Gastroesophageal sphincter (tissue), 4 donors: ENCODE measurements at regions not wholly inside any gene's neighbourhood (a gene's known extent, or its start where the extent isn't known, plus 50 kb on each side); places are given as distances from the start of the nearest gene placed in this dataset.
"Not testable (repeated sequence)": the region's sequence is repeated elsewhere in the genome, so short reads cannot be mapped to it uniquely, and the experiment has no call there.

Experiments
- ATAC-seq: fragments of 150-250 bp; one replicate; pipeline ENCODE4 v1.9.1; 2016; ENCODE audit warnings: mild to moderate bottlenecking, moderate library complexity
- H3K27ac ChIP-seq, 4 donors: fragments of 200-600 bp; sonication (generic) in 3 of 4; 1 replicate in 3 of 4; 2 replicates in 1 of 4; pipeline ENCODE4 v1.5.1; 2016 to 2019
- H3K27me3 ChIP-seq: fragments of 200-600 bp; sonication (generic); one replicate; pipeline ENCODE4 v1.5.1; 2019
- H3K36me3 ChIP-seq, 2 donors: fragments of 200-600 bp; sonication (generic); one replicate each; pipeline ENCODE4 v1.5.1; 2019; ENCODE audit warnings: control low read depth in 1 of 2
- H3K4me1 ChIP-seq, 3 donors: fragments of 200-600 bp; sonication (generic); 1 replicate in 2 of 3; 2 replicates in 1 of 3; pipeline ENCODE4 v1.5.1; 2016 to 2019; ENCODE audit warnings: control low read depth in 2 of 3
- H3K4me3 ChIP-seq, 2 donors: fragments of 200-600 bp; sonication (generic); one replicate each; pipeline ENCODE4 v1.5.1; 2019; ENCODE audit warnings: mild to moderate bottlenecking in 1 of 2, moderate library complexity in 1 of 2
- H3K9me3 ChIP-seq, 3 donors: fragments of 200-600 bp; sonication (generic); one replicate each; pipeline ENCODE4 v1.5.1; 2017 to 2019; ENCODE audit warnings: control low read depth in 2 of 3
- EP300 ChIP-seq: sonication (generic); formaldehyde crosslinking; IDR thresholded peaks from one replicate; pipeline ENCODE4 v1.6.1; 2017; ENCODE audit warnings: antibody characterized with exemption, mild to moderate bottlenecking
- POLR2A ChIP-seq, 2 donors: fragments of 450-650 bp; IDR thresholded peaks; one replicate each; pipeline ENCODE4 v1.6.1; 2017; ENCODE audit warnings: antibody characterized with exemption in 2 of 2, mild to moderate bottlenecking in 2 of 2, moderate library complexity in 1 of 2
- POLR2AphosphoS5 ChIP-seq: sonication (generic); formaldehyde crosslinking; IDR thresholded peaks from one replicate; pipeline ENCODE4 v1.6.1; 2017; ENCODE audit warnings: antibody characterized with exemption
- WGBS, 2 donors: methylation state at CpG; one replicate each; pipeline ENCODE4 v1.1.5; 2018; ENCODE audit warnings: low coverage in 1 of 2; 5-methylcytosine and 5-hydroxymethylcytosine counted together
- TF ChIP-seq, protein P1 (sequence below), 4 experiments: fragments of 200-600 bp in 2 of 4; fragments of 450-650 bp in 2 of 4; sonication (generic) in 1 of 4; IDR thresholded peaks; one replicate each; pipeline ENCODE4 v1.5.1; 2017 to 2019; ENCODE audit warnings: antibody characterized with exemption in 4 of 4, mild to moderate bottlenecking in 2 of 4, moderate library complexity in 2 of 4

GRCh38 chr6:174036-174435, 118.3 kb upstream of the DUSP22 start:
- no peak for ATAC-seq
- H3K36me3 ChIP-seq, result no peaks in the 10 kb centered on the region
- no peak overlapping the region for H3K4me3 ChIP-seq
- peaks cover 47% of the 10 kb centered on the region for H3K27me3 ChIP-seq
- TF ChIP-seq EP300 (no peak), POLR2A (IDR thresholded peaks at IDR 0.05) (no peak), POLR2AphosphoS5 (no peak)
- TF ChIP-seq, protein P1, sequence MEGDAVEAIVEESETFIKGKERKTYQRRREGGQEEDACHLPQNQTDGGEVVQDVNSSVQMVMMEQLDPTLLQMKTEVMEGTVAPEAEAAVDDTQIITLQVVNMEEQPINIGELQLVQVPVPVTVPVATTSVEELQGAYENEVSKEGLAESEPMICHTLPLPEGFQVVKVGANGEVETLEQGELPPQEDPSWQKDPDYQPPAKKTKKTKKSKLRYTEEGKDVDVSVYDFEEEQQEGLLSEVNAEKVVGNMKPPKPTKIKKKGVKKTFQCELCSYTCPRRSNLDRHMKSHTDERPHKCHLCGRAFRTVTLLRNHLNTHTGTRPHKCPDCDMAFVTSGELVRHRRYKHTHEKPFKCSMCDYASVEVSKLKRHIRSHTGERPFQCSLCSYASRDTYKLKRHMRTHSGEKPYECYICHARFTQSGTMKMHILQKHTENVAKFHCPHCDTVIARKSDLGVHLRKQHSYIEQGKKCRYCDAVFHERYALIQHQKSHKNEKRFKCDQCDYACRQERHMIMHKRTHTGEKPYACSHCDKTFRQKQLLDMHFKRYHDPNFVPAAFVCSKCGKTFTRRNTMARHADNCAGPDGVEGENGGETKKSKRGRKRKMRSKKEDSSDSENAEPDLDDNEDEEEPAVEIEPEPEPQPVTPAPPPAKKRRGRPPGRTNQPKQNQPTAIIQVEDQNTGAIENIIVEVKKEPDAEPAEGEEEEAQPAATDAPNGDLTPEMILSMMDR (IDR thresholded peaks at IDR 0.05), result no peak
- no peaks in the 10 kb centered on the region for H3K9me3 ChIP-seq
- H3K27ac ChIP-seq, result no peak overlapping the region
- H3K4me1 ChIP-seq, result no peaks in the 10 kb centered on the region
- 75 to 100% methylated on average over 1 of the region's 1 CpG for WGBS, 2 donors

DNA sequence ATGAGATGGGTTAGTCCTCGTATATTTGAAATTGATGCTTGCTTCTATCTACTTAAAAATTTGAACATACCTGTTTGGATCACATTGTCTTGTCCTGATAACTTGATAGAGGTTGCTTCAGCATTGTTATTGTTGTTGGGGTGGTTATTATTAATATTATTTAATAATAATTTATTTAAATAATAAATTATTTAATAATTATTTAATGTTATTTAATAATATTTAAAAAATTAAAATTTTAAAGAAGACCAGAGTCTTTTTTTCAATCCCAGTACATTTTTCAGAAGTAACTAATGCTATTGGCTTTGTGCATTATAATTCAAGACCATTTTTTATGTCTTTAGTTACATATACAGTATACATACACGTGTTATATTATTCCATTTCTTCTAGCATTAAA, 116.6 kb upstream of the DUSP22 start:
- Histone ChIP-seq H3K27me3 (peaks cover 50% of the 10 kb centered on the region), H3K4me3 (no peak overlapping the region), H3K27ac (no peak overlapping the region), H3K9me3 (no peaks in the 10 kb centered on the region), H3K36me3 (no peaks in the 10 kb centered on the region), H3K4me1 (no peaks in the 10 kb centered on the region)
- WGBS, 2 donors, result 60 to 68% methylated on average over 2 of the region's 2 CpGs
- TF ChIP-seq POLR2AphosphoS5 (no peak), EP300 (no peak), POLR2A (IDR thresholded peaks at IDR 0.05) (no peak)
- TF ChIP-seq, protein P1 (IDR thresholded peaks at IDR 0.05), result no peak
- no peak for ATAC-seq

- no peak for TF ChIP-seq POLR2A (IDR thresholded peaks at IDR 0.05)
- no peak for TF ChIP-seq EP300
- no peaks in the 10 kb centered on the region for H3K9me3 ChIP-seq
- H3K4me1 ChIP-seq, result no peaks in the 10 kb centered on the region
- no peak overlapping the region for H3K27ac ChIP-seq
- no peak overlapping the region for H3K4me3 ChIP-seq
- no peak for ATAC-seq
- no peaks in the 10 kb centered on the region for H3K36me3 ChIP-seq
- WGBS, 2 donors, result 68 to 90% methylated on average over 3 of the region's 7 CpGs
- peaks cover 45% of the 10 kb centered on the region for H3K27me3 ChIP-seq
Measured at GRCh38 chr6:176766-177165, 115.5 kb upstream of the DUSP22 start.

GRCh38 chr6:178119-178518, 114.2 kb upstream of the DUSP22 start:
- 75 to 80% methylated on average over 3 to 8 of the region's 11 CpGs for WGBS, 2 donors
- ATAC-seq, result no peak
- Histone ChIP-seq H3K4me3 (no peak overlapping the region), H3K27ac (no peak overlapping the region), H3K9me3 (no peaks in the 10 kb centered on the region), H3K36me3 (no peaks in the 10 kb centered on the region), H3K4me1 (no peaks in the 10 kb centered on the region), H3K27me3 (peaks cover 36% of the 10 kb centered on the region)
- TF ChIP-seq POLR2AphosphoS5 (no peak), POLR2A (IDR thresholded peaks at IDR 0.05) (no peak), EP300 (no peak)
- TF ChIP-seq, protein P1 (IDR thresholded peaks at IDR 0.05), result no peak

DNA sequence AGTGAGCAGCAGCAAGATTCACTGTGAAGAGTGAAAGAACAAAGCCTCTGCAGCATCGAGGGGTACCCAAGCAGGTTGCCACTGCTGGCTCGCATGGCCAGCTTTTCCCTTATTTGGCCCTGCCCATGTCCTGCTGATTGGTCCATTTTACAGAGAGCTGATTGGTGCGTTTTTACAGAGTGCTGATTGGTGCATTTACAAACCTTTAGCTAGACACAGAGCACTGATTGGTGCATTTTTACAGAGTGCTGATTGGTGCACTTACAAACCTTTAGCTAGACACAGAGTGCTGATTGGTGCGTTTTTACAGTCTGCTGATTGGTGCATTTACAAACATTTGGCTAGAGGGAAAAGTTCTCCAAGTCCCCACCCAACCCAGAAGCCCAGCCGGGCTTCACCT, 113.4 kb upstream of the DUSP22 start:
- WGBS, 2 donors, result 93 to 100% methylated on average over 1 to 3 of the region's 5 CpGs
- H3K27ac ChIP-seq, H3K4me1 ChIP-seq, ATAC-seq, H3K9me3 ChIP-seq, H3K4me3 ChIP-seq, H3K36me3 ChIP-seq: not testable (repeated sequence)
- H3K27me3 ChIP-seq, result peaks cover 34% of the 10 kb centered on the region

DNA sequence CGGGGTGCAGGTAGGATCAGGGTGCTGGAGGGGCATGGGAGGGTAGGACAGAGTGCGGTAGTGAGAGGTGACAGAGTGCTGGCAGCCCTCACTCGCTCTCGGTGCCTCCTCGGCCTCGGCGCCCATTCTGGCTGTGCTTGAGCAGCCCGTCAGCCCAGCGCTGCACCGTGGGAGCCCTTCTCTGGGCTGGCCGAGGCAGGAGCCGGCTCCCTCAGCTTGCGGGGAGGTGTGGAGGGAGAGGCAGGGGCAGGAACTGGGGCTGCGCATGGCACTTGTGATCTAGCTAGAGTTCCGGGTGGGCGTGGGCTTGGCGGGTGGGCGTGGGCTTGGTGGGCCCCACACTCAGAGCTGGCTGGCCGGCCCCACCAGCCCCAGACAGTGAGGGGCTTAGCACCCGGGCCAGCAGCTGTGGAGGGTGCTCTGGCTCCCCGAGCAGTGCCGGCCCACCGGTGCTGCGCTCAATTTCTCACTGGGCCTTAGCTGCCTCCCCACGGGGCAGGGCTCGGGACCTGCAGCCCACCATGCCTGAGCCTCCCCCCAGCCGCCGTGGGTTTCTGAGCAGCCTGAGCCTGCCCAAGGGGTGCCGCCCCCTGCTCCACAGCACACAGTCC, 112.8 kb upstream of the DUSP22 start:
- H3K4me3 ChIP-seq, result no peak overlapping the region
- ATAC-seq, result no peak
- H3K27me3 ChIP-seq, result peaks cover 37% of the 10 kb centered on the region
- no peaks in the 10 kb centered on the region for H3K36me3 ChIP-seq
- WGBS, 2 donors, result no CpG with 5 or more reads among the region's 29 CpGs
- TF ChIP-seq POLR2A (IDR thresholded peaks at IDR 0.05), result no peak
- TF ChIP-seq, protein P1 (IDR thresholded peaks at IDR 0.05), result no peak
- TF ChIP-seq EP300, result no peak
- TF ChIP-seq POLR2AphosphoS5, result no peak
- H3K27ac ChIP-seq, result no peak overlapping the region
- H3K9me3 ChIP-seq, result no peaks in the 10 kb centered on the region
- no peaks in the 10 kb centered on the region for H3K4me1 ChIP-seq

DNA sequence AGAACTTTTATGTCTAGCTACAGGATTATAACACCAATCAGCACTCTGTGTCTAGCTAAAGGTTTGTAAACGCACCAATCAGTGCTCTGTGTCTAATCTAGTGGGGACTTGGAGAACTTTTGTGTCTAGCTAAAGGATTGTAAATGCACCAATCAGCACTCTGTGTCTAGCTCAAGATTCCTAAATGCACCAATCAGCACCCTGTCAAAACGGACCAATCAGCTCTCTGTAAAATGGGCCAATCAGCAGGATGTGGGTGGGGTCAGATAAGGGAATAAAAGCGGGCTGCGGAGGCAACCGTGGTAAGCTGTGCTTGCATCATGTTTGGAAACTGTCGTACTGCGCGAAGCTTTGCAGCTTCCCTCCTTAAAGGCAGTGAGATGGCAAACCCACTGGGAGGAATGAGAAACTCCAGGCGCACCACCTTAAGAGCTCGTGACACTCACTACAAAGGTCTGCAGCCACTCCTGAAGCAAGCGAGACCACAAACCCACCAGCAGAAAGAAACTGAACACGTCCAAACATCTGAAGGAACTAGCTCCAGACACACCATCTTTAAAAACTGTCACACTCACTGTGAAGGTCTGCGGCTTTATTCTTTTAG, 112.1 kb upstream of the DUSP22 start:
- H3K27ac ChIP-seq, ATAC-seq: not testable (repeated sequence)
- 72% methylated on average over 9 of the region's 13 CpGs; no CpG with 5 or more reads in 1 of the 2 donors for WGBS, 2 donors

More for the DNA sequence above, 112.1 kb upstream of the DUSP22 start:
- H3K4me3 ChIP-seq, H3K9me3 ChIP-seq, H3K36me3 ChIP-seq, H3K4me1 ChIP-seq: not testable (repeated sequence)
- H3K27me3 ChIP-seq, result peaks cover 37% of the 10 kb centered on the region
